Right ventricle myocardium superior (tissue), 1 donor: ENCODE measurements at regions not wholly inside any gene's neighbourhood (a gene's known extent, or its start where the extent isn't known, plus 50 kb on each side); places are given as distances from the start of the nearest gene placed in this dataset.

Experiments used
- ATAC-seq: fragments of 200-7000 bp; cut with Tn5 transposase; one replicate; pipeline ENCODE4 v1.9.1; 2020; ENCODE audit warnings: mild to moderate bottlenecking; ENCODE audit not compliant: poor library complexity
- DNase-seq: peaks from one replicate; pipeline ENCODE4 v3.0.0-alpha.2; 2020
- intact Hi-C: fragments of 100-400 bp; cut with DNase I; formaldehyde crosslinking; loops from one replicate; pipeline ENCODE4 v1.11.2; 2022
- donor health status: DM: no; HTN: yes; CAD: no; lungs with severe emphysema.

DNA sequence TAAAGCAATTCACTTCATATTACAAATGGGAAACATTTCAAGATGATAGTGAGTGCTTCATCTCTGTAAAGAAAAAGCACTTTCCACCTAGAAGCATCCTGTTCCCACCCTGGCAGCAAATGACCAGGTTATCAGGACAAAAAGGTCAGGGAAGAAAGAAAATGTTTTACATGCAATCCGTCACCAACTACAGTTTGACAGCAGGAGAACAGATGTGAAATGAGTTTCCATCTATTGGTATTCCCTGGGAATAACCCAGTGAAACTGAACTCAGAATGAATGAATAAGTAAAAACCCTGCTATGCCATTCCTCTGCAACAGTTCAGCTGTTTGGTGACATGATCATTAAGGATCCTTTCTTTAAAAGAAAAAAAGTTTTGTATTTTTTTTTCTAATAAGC, 67.6 kb downstream of the HTR1A start:
- no peak for DNase-seq
- intact Hi-C loops = no loop called here
- no peak for ATAC-seq

DNA sequence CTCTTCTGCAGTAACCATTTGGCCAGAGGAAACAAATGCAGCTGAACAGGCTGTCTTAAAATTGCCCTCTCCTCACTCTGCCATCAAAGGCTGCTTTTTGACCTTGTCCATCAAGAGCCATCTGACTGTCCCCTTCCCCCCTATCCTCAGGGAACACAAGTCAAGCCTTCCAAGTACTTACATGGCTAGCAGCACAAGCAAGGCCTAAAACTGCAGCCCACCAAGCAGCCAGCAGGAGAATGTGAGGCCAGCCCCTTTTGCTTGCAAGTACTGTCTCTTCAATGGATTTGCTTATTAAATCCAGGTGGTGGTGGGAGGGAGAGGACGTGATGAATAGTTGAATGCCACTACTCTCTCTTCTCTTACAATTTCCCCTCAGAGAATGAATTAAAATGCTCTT, 83.5 kb downstream of the HTR1A start:
- DNase-seq (no peak), ATAC-seq (no peak)
- intact Hi-C loops = no loop called here

GRCh38 chr5:63877961-63878360, 84.3 kb downstream of the HTR1A start:
- ATAC-seq (no peak), DNase-seq (no peak)
- intact Hi-C loops = no loop called here

DNA sequence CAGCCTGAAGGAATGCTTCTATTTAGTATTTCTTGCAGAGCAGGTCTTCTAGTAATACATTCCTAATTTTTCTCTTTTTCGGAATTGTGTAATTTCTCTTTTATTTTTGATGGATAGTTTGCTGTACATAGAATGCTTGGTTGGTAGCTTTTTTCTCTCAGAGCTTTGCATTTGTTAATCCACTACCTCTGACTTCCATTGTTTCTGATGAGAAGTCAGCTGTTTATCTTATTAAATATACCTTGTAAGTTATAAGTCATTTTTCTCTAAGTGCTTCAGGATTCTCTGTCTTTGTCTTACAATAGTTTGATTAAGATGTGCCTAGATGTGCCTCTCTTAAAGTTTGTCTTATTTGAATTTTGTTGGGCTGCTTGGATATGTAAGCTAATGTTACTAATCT, 101.9 kb downstream of the HTR1A start:
- DNase-seq (no peak), ATAC-seq (no peak)
- intact Hi-C loops = no loop called here

DNA sequence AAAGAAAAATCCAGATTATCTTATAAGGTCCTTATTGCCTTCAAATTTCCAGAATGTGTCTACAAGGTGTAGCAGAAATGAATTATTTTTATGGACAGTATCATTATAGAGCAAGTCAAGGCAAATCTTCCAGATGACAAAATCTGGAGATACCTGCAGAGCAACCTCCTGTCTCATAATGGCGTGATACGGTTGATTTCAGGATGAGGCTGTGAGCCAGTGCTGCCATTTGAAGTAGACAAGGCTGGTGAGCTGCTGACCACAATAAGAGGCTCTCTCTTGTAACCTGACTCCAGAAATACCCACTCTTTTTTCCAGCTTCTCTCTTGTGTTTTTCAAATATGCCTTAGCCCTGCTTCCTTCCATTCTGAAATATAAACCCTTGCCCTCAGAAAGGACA, 108.2 kb downstream of the HTR1A start:
- DNase-seq = no peak
- ATAC-seq = no peak
- intact Hi-C loops = no loop called here

DNA sequence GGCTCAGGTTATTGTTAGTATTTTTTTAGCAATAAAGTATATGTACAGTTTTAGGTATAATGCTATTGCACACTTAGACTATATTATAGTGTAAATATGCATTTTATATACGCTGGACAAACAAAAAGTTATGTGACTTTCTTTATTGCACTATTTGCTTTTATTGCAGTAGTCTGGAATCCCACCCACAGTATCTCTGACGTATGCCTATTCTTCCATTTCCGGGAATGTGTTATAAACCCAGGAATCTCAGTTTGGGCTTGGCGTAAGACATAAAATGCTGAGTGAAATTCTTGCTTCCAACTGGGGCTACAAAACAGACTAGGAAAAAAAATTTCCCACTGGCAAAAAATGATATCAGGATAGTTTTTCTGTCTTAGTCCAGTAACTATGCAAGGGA, 119.1 kb downstream of the HTR1A start:
- DNase-seq (no peak), ATAC-seq (no peak)
- intact Hi-C loops = no loop called here

- intact Hi-C loops = no loop called here
- ATAC-seq (no peak), DNase-seq (no peak)
These were observed 124.8 kb downstream of the HTR1A start for GRCh38 chr5:63837437-63837836.

- intact Hi-C loops = no loop called here
- ATAC-seq = no peak
These were observed 130.9 kb downstream of the HTR1A start for GRCh38 chr5:63831381-63831780.

GRCh38 chr5:63825984-63826383, 136.3 kb downstream of the HTR1A start:
- ATAC-seq (no peak), DNase-seq (no peak)
- intact Hi-C loops = no loop called here

More at GRCh38 chr5:63831381-63831780, 130.9 kb downstream of the HTR1A start:
- DNase-seq = no peak

DNA sequence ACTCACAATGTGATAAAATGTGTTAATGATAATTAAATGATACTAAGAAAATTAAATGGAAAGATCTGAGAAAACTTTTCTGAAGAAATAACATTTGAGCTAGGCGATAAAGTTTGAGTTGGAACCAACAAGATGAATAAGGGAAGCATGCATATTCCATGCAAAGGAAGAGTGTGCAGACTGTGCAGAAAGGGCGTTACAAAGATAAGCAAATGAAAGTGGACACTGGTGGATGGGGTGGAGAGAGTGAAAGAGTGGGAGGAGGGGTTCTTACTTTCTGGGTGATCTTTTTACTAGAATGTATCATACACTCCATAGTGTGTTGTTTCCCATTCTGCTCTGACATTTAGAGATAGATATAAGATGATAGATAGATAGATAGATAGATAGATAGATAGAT, 138.7 kb downstream of the HTR1A start:
- DNase-seq (no peak), ATAC-seq (no peak)
- intact Hi-C loops = no loop called here

- no peak for DNase-seq
- no peak for ATAC-seq
- intact Hi-C loops = no loop called here
These were observed 139.6 kb downstream of the HTR1A start for GRCh38 chr5:63822614-63823013.

DNA sequence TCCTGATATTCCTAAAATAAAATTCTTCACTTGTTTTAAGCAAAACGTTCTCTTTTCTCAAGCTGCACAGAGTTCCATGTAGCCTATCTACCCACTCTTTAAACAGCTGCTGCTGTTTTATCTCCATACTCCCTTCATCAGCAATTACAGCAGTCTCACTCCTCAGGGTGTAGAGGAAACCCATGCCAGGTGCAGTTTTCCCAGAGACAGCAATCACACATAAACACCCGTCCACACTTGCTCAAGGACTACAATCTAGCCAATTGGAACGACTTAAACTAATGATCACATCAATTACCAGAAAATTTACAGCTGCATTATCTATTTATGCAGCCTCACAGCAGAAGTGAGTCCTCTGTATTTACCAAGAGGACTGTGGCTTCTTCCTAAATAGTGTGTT, 141.7 kb downstream of the HTR1A start:
- intact Hi-C loops = no loop called here
- ATAC-seq = no peak
- no peak for DNase-seq

- intact Hi-C loops = no loop called here
- ATAC-seq (no peak), DNase-seq (no peak)
These were observed 149.6 kb downstream of the HTR1A start for GRCh38 chr5:63812693-63813092.

GRCh38 chr5:63811961-63812360, 150.3 kb downstream of the HTR1A start:
- DNase-seq = no peak
- intact Hi-C loops = no loop called here
- no peak for ATAC-seq

DNA sequence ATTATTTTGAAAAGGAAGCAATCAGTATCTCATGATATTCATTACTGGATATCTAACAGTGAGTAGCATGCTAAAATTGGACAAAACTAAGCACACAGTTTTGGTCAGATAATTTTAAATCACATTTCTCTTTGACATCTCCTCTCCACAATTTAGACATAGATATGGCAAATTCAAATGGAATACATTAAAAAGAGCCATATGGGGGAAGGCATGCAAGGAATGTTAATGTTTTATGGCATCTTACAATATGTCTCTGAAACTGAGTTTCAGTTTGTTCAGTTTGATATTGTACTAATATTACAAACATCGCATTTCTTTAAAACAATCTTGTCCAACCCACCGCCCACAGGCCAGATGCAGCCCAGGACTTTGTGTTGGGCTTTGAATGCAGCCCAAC, 151.0 kb downstream of the HTR1A start:
- no peak for ATAC-seq
- no peak for DNase-seq
- intact Hi-C loops = no loop called here

GRCh38 chr5:63805151-63805550, 157.1 kb downstream of the HTR1A start:
- ATAC-seq = no peak
- intact Hi-C loops = no loop called here
- DNase-seq = no peak

DNA sequence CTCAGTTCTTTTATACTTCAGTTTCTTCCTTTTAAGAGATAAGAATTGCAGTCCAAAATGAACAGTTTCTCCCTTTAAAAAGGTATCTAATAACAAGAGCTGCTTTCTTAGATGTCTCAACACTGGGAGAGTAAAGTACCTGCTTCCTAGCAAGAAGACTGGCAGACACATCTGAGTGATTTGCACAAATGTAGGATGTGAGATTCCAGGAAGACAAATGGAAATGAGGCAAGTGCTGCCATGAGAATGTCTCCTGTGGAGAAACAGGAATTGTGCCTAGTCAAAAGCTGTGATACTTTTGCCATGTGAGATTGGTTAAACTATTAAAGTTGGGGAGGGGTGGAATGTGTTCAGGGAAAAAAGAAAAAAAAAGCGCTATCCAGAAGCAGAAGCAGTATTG, 159.1 kb downstream of the HTR1A start:
- DNase-seq (no peak), ATAC-seq (no peak)
- intact Hi-C loops = no loop called here

DNA sequence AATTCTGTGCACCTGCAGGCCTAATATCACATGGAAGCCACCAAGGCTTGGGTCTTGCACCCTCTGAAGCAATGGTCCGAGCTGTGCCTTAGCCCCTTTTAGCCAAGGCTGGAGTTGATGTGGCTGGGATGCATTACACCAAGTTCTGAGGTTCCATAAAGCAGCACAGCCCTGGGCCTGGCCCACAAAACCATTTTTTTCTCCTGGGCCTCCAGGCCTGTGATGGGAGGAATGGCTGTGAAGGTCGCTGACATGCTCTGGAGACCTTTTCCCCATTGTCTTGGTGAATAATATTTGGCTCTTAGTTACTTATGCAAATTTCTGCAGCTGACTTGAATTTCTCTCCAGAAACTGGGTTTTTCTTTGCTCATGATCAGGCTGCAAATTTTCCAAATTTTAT, 167.3 kb downstream of the HTR1A start:
- no peak for DNase-seq
- intact Hi-C loops = no loop called here
- no peak for ATAC-seq

DNA sequence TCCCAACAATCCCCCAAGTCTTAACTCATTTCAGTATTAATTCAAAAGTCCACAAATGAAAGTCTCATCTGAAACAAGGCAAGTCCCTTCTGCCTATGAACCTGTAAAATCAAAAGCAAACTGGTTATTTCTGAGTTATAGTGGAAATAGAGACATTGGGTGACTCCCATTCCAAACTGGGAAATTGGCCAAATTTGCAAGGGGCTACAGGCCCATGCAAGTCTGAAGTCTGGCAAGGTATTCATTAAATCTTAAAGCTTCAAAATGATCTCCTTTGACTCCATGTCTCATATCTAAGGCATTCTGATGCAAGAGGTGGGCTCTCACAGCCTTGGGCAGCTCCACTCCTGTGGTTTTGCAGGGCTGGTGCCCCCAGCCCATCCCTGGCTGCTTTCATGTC, 167.9 kb downstream of the HTR1A start:
- DNase-seq (no peak), ATAC-seq (no peak)
- intact Hi-C loops = no loop called here

GRCh38 chr5:63774939-63775338, 187.3 kb downstream of the HTR1A start:
- intact Hi-C loops = no loop called here
- DNase-seq = no peak

DNA sequence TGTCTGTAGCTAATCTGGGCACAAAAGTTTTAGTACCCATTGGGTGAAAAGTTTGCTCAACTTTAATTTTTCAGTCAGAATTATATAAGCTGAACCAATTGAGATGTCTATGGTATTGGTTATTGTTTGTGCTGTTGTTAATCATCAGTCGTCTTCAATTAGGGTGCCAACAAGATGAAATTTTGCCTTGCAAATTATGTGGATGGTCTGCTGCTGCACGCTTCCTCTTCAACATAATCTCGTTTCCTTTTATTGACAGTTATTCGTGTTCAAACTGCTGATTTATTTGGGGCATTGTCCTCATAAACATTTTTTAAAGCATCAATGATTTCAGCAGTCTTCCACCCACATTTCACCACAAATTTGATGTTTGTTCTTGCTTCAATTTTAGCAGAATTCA, 194.0 kb downstream of the HTR1A start:
- DNase-seq = no peak
- ATAC-seq = no peak
- intact Hi-C loops = no loop called here

More at GRCh38 chr5:63774939-63775338, 187.3 kb downstream of the HTR1A start:
- ATAC-seq = no peak

GRCh38 chr5:63760965-63761364, 201.3 kb downstream of the HTR1A start:
- DNase-seq = no peak
- intact Hi-C loops = no loop called here
- ATAC-seq = no peak
